H1 (cell line): ENCODE measurements at regions not wholly inside any gene's neighbourhood (a gene's known extent, or its start where the extent isn't known, plus 50 kb on each side); places are given as distances from the start of the nearest gene placed in this dataset.

Experiments used
- CTCF ChIA-PET: fragments of 300-600 bp; sonication (Branson Sonifier 250); formaldehyde crosslinking; loops from one replicate; lab custom pipeline; 2021; ENCODE audit not compliant: partially characterized antibody; lab: Charles Lee
- POLR2A ChIA-PET: fragments of 300-600 bp; sonication (Branson Sonifier 250); formaldehyde crosslinking; loops from one replicate; lab custom pipeline; 2021; ENCODE audit warnings: inconsistent platforms; ENCODE audit not compliant: partially characterized antibody; lab: Charles Lee
- DNase-seq, 2 experiments: peaks; one replicate each; pipeline versions ENCODE4 v3.0.0 to v3.0.0-alpha.2; 2010 to 2022; ENCODE audit warnings: low spot score in 2 of 2, low read depth in 1 of 2, mixed read lengths in 1 of 2
- FAIRE-seq: peaks from 2 replicates; lab custom pipeline; 2011; peaks lifted over from hg19 to GRCh38; lab: Jason Lieb, UNC
- H2AFZ ChIP-seq: 2 replicates; pipeline ENCODE4 v1.8.1; 2012; ENCODE audit warnings: low read length, inconsistent platforms
- H2AK5ac ChIP-seq: 2 replicates; pipeline ENCODE4 v1.6.1; 2013; ENCODE audit warnings: low read depth, low read length
- H2BK120ac ChIP-seq: replicated peaks from 2 replicates; pipeline ENCODE3; 2013; ENCODE audit warnings: low read depth, low read length, inconsistent platforms
- H2BK12ac ChIP-seq: 2 replicates; pipeline ENCODE4 v1.6.1; 2013; ENCODE audit warnings: low read depth, low read length
- H2BK15ac ChIP-seq: 2 replicates; pipeline ENCODE4 v1.6.1; 2013; ENCODE audit warnings: low read length
- H2BK20ac ChIP-seq: 2 replicates; pipeline ENCODE4 v1.6.1; 2013; ENCODE audit warnings: low read length
- H2BK5ac ChIP-seq: 2 replicates; pipeline ENCODE4 v1.6.1; 2013; ENCODE audit warnings: low read depth, low read length
- H3K14ac ChIP-seq: 2 replicates; pipeline ENCODE4 v1.6.1; 2013; ENCODE audit warnings: inconsistent platforms; ENCODE audit not compliant: insufficient read length
- H3K18ac ChIP-seq: 2 replicates; pipeline ENCODE4 v1.6.1; 2013; ENCODE audit warnings: low read length; ENCODE audit errors: extremely low read depth
- H3K23ac ChIP-seq: 2 replicates; pipeline ENCODE4 v1.6.1; 2013; ENCODE audit warnings: inconsistent platforms; ENCODE audit not compliant: insufficient read length
- H3K23me2 ChIP-seq: 2 replicates; pipeline ENCODE4 v1.6.1; 2013; ENCODE audit warnings: low read depth, low read length
- H3K27ac ChIP-seq: 2 replicates; pipeline ENCODE4 v1.6.1; 2011; ENCODE audit warnings: low read depth, low read length, inconsistent platforms
- H3K27me3 ChIP-seq, 4 experiments: replicated peaks in 1 of 4; 1 replicate in 1 of 4; 2 replicates in 3 of 4; pipeline versions ENCODE4 v1.6.1 to v1.8.1; 2011 to 2013; ENCODE audit warnings: low read length in 3 of 4, mild to moderate bottlenecking in 3 of 4, inconsistent platforms in 2 of 4, mixed read lengths in 2 of 4, moderate library complexity in 1 of 4; ENCODE audit not compliant: control insufficient read depth in 3 of 4, insufficient read depth in 3 of 4; ENCODE audit errors: extremely low read depth in 1 of 4
- H3K36me3 ChIP-seq, 4 experiments: 2 replicates each; pipeline versions ENCODE4 v1.6.1 to v1.8.1; 2011 to 2013; ENCODE audit warnings: mild to moderate bottlenecking in 4 of 4, low read length in 3 of 4, moderate library complexity in 2 of 4, control low read depth in 1 of 4, inconsistent platforms in 1 of 4; ENCODE audit not compliant: insufficient read depth in 4 of 4, control insufficient read depth in 2 of 4
- H3K4ac ChIP-seq: replicated peaks from 2 replicates; pipeline ENCODE3; 2013; ENCODE audit warnings: low read length, low read depth, mixed read lengths, inconsistent platforms; ENCODE audit not compliant: insufficient read length
- H3K4me1 ChIP-seq, 4 experiments: replicated peaks in 1 of 4; 1 replicate in 1 of 4; 2 replicates in 3 of 4; pipeline versions ENCODE4 v1.6.1 to v1.8.1; 2011 to 2013; ENCODE audit warnings: low read length in 3 of 4, inconsistent platforms in 2 of 4, mixed read lengths in 1 of 4; ENCODE audit not compliant: insufficient read depth in 4 of 4, control insufficient read depth in 3 of 4
- H3K4me2 ChIP-seq, 2 experiments: 2 replicates each; pipeline versions ENCODE4 v1.6.1 to v1.8.1; 2011 to 2013; ENCODE audit warnings: low read depth in 2 of 2, low read length in 2 of 2, control low read depth in 1 of 2, inconsistent platforms in 1 of 2, mild to moderate bottlenecking in 1 of 2; ENCODE audit not compliant: insufficient read depth in 1 of 2
- H3K4me3 ChIP-seq, 4 experiments: fragments of 200-600, 300-600 bp in 1 of 4; sonication (generic), shearing (Covaris generic), sonication (Bioruptor Twin) in 1 of 4; 2 replicates each; pipeline versions ENCODE4 v1.5.1 to v1.8.1; 2011 to 2016; ENCODE audit warnings: low read length in 4 of 4, low read depth in 3 of 4, control low read depth in 2 of 4, inconsistent platforms in 2 of 4, mild to moderate bottlenecking in 2 of 4, mixed read lengths in 1 of 4, moderate library complexity in 1 of 4; ENCODE audit not compliant: insufficient read depth in 2 of 4; ENCODE audit errors: extremely low read depth in 1 of 4
- H3K56ac ChIP-seq: replicated peaks from 2 replicates; pipeline ENCODE3; 2013; ENCODE audit warnings: low read depth, mild to moderate bottlenecking, mixed read lengths, low read length, inconsistent platforms; ENCODE audit not compliant: insufficient read length
- H3K79me1 ChIP-seq: 2 replicates; pipeline ENCODE4 v1.6.1; 2013; ENCODE audit warnings: low read depth, low read length, control low read depth
- H3K79me2 ChIP-seq, 2 experiments: 2 replicates each; pipeline versions ENCODE4 v1.6.1 to v1.8.1; 2012 to 2013; ENCODE audit warnings: low read length in 2 of 2, mild to moderate bottlenecking in 2 of 2, inconsistent platforms in 1 of 2; ENCODE audit not compliant: insufficient read depth in 2 of 2, control insufficient read depth in 1 of 2
- H3K9ac ChIP-seq, 4 experiments: replicated peaks in 1 of 4; 1 replicate in 1 of 4; 2 replicates in 3 of 4; pipeline versions ENCODE4 v1.6.1 to v1.8.1; 2011 to 2013; ENCODE audit warnings: low read depth in 3 of 4, low read length in 3 of 4, control low read depth in 2 of 4, mild to moderate bottlenecking in 2 of 4, moderate library complexity in 2 of 4, inconsistent platforms in 1 of 4; ENCODE audit errors: extremely low read depth in 1 of 4
- H3K9me3 ChIP-seq, 2 experiments: 2 replicates each; pipeline versions ENCODE4 v1.6.1 to v1.8.1; 2012 to 2013; ENCODE audit warnings: mild to moderate bottlenecking in 2 of 2, moderate library complexity in 2 of 2, control low read depth in 1 of 2, inconsistent platforms in 1 of 2, low read depth in 1 of 2, low read length in 1 of 2, mixed read lengths in 1 of 2; ENCODE audit not compliant: insufficient read depth in 2 of 2
- H4K20me1 ChIP-seq, 2 experiments: replicated peaks in 1 of 2; 2 replicates each; pipeline versions ENCODE3 to v1.8.1; 2011 to 2013; ENCODE audit warnings: inconsistent platforms in 2 of 2, low read length in 2 of 2, mild to moderate bottlenecking in 1 of 2; ENCODE audit not compliant: insufficient read depth in 2 of 2, control insufficient read depth in 1 of 2
- H4K5ac ChIP-seq: 2 replicates; pipeline ENCODE4 v1.6.1; 2013; ENCODE audit warnings: low read length, low read depth, mixed read lengths, inconsistent platforms; ENCODE audit not compliant: insufficient read length
- H4K8ac ChIP-seq: 2 replicates; pipeline ENCODE4 v1.8.0; 2013; ENCODE audit warnings: mild to moderate bottlenecking, moderate library complexity, low read length, inconsistent platforms; ENCODE audit not compliant: insufficient read depth; ENCODE audit errors: extremely low read depth
- H4K91ac ChIP-seq: replicated peaks from 2 replicates; pipeline ENCODE3; 2013; ENCODE audit warnings: low read length, mixed read lengths, inconsistent platforms; ENCODE audit not compliant: insufficient read length
- E2F6 ChIP-seq: IDR thresholded peaks from 2 replicates; pipeline ENCODE4 v1.6.1; 2012; ENCODE audit warnings: inconsistent platforms
- JUND ChIP-seq: IDR thresholded peaks from 2 replicates; pipeline ENCODE4 v1.6.1; 2011; ENCODE audit warnings: mild to moderate bottlenecking, improper control_type of control experiment, low read length
- POLR2AphosphoS5 ChIP-seq: IDR thresholded peaks from 2 replicates; pipeline ENCODE4 v1.6.1; 2011; ENCODE audit warnings: low read depth, low read length
- SRF ChIP-seq: IDR thresholded peaks from 2 replicates; pipeline ENCODE4 v1.6.1; 2011; ENCODE audit warnings: mild to moderate bottlenecking, low read depth, low read length, moderate library complexity
- WGBS, 2 experiments: shearing (Covaris generic) in 1 of 2; methylation state at CpG; one replicate each; pipeline versions ENCODE4 v1.1.6 to v1.1.7; 2013 to 2015; ENCODE audit warnings: low lambda C conversion rate in 2 of 2, mixed read lengths in 2 of 2, inconsistent platforms in 1 of 2, low coverage in 1 of 2, missing lambda C conversion rate in 1 of 2; ENCODE audit not compliant: insufficient replicate concordance in 2 of 2, insufficient coverage in 1 of 2, insufficient read length in 1 of 2; ENCODE audit errors: extremely low coverage in 1 of 2, missing lambda C conversion rate in 1 of 2; 5-methylcytosine and 5-hydroxymethylcytosine counted together

- FAIRE-seq (no peak), DNase-seq (no peak)
- Histone ChIP-seq H3K27me3 (no peaks in the 10 kb centered on the region), H2BK12ac (no peak overlapping the region), H3K4ac (no peak overlapping the region), H3K79me1 (no peaks in the 10 kb centered on the region), H4K8ac (no peak overlapping the region), H2BK5ac (no peak overlapping the region), H3K56ac (no peak overlapping the region), H3K4me1 (peaks cover 0 to 4% (median 0%) of the 10 kb centered on the region in 4 experiments; a peak in 2 of 7 replicates), H2AFZ (no peak overlapping the region), H3K27ac (no peak overlapping the region), H4K5ac (no peak overlapping the region), H2BK120ac (no peak overlapping the region), H3K4me3 (no peak overlapping the region), H3K18ac (no peak overlapping the region), H3K23me2 (no peaks in the 10 kb centered on the region; the same call in 1 of the 2 replicates), H3K14ac (no peak overlapping the region), H3K9ac (no peak overlapping the region), H3K4me2 (no peak overlapping the region), H3K23ac (no peak overlapping the region), H2BK15ac (no peak overlapping the region; the same call in 1 of the 2 replicates), H3K79me2 (no peaks in the 10 kb centered on the region), H2AK5ac (no peak overlapping the region), H2BK20ac (no peak overlapping the region), H4K91ac (no peak overlapping the region), H3K9me3 (no peaks in the 10 kb centered on the region), H4K20me1 (no peaks in the 10 kb centered on the region), H3K36me3 (no peaks in the 10 kb centered on the region)
- CTCF ChIA-PET: interaction anchor here (0.8 to 2.1 kb wide), 22 partner anchors 9 to 376 kb away, joined by 3 to 11 read pairs (median 4); no protein-coding TSS in a partner anchor
- POLR2A ChIA-PET: no interaction called here
- WGBS, 2 experiments: 81% methylated on average over 4 of the region's 4 CpGs; no CpG with 5 or more reads in 1 of the 2 experiments
- TF ChIP-seq POLR2AphosphoS5 (no peak), JUND (no peak), E2F6 (no peak), SRF (no peak)
Observed at GRCh38 chr13:91248249-91248648, 99.2 kb upstream of the MIR17HG start.
